Myocyte (in vitro differentiated cells): ENCODE measurements at regions not wholly inside any gene's neighbourhood (a gene's known extent, or its start where the extent isn't known, plus 50 kb on each side); places are given as distances from the start of the nearest gene placed in this dataset.
A peak's percentile ranks its signal among the peaks of the same experiment; 100 is the strongest.

Experiments
- DNase-seq: peaks from one replicate; pipeline ENCODE4 v3.0.0-alpha.2; 2012; ENCODE audit warnings: low read depth

GRCh38 chr3:193754719-193755118, 161.7 kb downstream of the OPA1 start:
- no peak for DNase-seq

- DNase-seq = no peak
Measured at GRCh38 chr3:193756536-193756935, 163.5 kb downstream of the OPA1 start.

- DNase-seq = no peak
Measured at GRCh38 chr3:193757457-193757856, 164.4 kb downstream of the OPA1 start.

GRCh38 chr3:193761969-193762368, 169.0 kb downstream of the OPA1 start:
- no peak for DNase-seq

- DNase-seq = no peak
Measured at GRCh38 chr3:193762657-193763056, 169.6 kb downstream of the OPA1 start.

DNA sequence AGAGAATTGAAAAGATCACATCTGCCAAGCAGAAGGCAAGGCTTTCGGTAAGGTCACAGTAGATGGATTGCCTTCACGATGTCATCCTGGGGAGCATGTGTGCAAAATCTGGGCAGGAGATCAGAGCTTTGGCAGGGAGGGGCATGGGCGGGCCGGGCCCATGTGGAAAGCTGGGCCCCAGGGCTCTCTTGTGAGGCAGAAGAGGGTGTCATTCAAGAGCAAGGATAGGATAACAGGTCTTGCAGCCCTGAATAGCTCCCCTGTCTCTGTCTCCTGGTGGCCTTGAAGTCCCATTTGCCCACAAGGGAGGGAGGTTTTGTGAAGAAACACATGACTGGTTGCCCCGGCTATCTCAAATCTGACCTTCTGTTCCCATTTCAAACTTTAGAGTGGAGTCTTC, 172.0 kb downstream of the OPA1 start:
- no peak for DNase-seq

DNA sequence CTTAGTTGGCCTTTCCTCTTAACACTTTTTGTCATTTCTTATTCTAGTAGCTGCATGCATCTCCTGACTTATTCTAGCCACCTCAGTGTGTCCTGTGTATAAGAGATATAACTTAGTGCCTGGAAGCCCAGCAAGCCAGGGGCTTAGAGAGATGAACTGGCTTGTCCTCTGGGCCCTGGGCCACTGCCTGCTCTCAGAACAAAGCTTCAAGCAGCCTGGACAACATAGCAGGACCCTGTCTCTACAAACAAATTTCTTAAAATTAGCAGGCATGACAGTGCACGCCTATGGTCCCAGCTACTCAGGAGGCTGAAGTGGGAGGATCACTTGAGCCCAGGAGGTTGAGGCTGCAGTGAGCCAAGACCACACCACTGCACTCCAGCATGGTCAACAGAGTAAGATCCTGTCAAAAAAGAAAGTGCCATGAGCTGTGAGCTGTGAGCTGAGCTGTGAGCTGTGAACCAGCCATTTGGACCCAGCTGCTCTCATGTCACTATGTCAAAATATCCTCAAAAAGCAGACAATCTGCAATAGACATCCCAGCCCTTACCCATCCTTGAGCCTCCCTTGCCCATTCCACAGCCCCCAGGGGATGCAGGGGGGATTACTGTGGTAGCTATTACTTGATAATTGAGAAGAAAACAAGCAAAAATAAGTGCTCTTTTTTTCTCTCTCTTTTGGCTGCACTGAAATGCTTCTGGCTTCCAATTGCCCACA, 174.5 kb downstream of the OPA1 start:
- no peak for DNase-seq

DNA sequence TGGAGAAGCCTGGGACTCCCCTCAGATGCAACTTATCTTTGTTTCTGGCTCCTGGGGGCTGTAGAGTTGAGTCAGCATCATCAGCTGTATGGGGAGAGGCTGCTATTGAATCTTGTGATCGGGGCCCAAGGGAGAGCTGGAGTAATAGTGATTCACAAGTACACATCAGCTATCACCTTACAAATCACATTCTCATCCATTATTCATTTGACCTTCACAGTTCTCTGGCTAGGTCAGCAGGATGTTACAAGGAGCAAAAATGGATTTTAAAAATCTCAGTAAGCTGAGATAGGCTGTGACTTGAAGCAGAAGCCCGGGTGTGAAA, 175.0 kb downstream of the OPA1 start:
- DNase-seq = peak; percentile 9

DNA sequence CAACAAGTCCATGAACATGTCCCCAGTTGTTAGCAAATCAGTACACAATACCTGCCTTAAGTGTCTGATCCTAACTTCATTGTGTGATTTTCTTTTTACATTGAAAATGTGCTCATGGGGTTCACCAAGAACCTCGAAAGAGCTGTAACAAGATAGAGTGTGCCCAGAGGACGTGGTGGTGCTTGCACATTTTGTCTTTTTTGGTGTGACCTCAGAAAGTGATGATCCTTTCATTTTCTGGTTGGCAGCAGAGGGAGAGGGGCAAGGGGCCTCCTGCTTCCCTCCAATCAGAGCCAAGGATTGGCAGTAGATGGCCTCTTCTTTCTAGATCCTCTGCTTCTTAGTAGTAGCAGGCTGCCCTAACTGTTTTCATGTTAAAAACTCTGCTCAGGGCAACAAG, 176.4 kb downstream of the OPA1 start:
- DNase-seq = no peak

DNA sequence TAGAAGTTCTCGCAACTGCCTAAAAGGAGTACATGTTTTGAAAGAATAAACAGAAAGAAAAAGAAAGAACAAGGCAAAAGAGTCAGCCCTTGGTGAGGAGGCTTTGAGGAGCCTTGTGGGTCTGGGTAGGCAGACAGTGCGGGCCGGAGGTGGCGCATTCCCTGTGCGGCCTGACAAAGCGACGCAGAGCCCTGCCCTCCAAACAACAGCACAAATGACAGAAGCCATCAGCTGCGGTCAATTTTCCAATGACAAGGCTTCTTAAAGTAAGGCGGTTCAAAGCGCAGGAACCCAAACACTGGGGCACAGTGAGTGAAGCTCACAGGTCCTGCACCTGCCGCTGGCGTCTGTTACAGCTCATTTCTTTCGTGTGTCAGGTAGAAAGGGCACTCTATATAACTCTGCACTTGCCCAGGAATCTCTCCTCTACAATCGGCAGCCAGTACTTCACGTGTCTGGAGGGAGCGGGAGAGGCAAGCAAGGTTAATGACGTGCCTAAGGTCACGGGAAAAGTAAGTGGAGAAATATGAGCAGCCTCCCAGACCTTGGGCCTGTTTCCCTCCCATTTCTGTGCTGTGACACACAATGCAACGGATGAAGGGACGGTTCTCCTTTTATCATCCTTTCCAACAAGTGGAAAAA, 178.1 kb downstream of the OPA1 start:
- DNase-seq = no peak

- DNase-seq = no peak
Measured at GRCh38 chr3:193771653-193772421, 178.8 kb downstream of the OPA1 start.

DNA sequence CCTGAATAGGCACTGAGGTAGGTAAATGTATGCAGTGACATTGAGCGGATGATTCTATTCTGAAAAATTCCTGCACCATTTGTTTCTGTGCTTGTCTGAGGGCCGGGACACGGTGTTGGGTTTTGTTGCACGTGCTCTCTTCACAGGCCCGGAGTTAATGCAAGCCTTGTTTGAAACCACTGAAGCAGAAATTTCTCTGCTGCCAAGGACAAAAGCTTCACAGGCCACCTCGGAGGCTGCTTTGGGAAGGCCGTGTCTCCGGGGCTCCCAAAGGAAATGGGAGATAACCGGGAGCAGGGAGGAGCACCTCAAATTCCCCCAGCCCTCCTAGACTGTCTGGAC, 179.4 kb downstream of the OPA1 start:
- no peak for DNase-seq

GRCh38 chr3:193773266-193774220, 180.5 kb downstream of the OPA1 start:
- DNase-seq = no peak

DNA sequence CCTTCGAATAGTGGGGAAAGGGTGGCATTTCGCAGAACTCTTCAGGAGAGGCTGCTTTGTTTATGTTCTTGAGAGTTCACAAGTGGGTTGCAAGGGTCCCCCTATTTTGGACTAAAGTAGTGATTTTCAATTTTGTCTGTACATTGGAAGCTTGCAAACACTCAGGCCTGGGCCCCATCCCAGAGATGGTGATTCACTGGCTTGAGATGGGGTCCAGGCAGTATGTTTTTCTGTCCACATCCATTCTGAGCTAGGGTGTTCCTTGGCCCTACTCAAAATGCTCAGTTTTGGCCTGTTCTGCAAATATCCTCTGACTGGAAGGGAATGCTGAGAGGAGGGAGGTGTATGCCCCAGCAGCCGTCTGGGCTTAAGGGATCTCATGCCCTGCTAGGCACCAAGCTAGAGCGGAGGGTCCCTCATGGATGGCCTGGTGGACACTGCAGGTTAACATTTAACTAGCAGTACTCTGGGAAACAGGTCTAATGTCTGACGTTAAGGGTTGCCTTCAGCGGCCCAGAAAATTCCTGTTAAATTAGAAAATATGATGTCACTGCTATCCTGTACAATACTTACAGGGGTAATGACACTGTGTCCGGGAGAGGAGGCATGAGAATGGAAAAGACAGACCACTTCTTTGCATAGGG, 181.4 kb downstream of the OPA1 start:
- no peak for DNase-seq

- no peak for DNase-seq
Measured at GRCh38 chr3:193774916-193775285, 181.9 kb downstream of the OPA1 start.

DNA sequence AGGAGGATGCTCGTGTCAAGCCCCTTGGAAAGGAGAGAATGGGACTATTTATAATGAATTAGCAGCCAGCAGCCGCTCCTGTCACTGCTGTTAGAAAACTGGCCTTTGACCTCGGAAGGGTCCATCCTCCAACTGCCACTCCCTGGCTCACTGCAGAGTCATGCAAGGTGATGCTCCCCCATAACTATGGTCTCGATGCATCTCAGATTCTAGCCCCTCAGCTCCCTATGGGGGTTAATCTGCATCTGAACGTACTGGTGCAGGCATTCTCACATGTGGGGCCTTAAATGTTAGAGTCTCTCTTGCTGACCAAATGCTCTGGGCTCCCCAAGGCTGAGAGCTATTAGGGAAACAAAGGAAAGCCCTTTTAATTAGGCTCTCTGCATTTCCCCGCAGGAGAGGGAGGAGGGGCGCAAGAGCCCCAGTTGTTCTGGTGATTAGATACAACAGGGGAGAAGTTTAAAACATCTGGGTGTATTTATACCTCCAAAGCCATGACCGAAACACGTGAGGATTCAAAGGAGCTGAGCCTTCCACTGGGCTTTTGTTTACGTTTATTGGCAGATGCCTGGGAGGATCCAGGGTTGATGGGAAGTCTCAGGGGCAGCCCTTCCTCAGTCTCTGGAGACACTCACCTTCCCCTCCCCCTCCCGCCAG, 182.5 kb downstream of the OPA1 start:
- no peak for DNase-seq

- no peak for DNase-seq
Measured at GRCh38 chr3:193776626-193777358, 183.8 kb downstream of the OPA1 start.

DNA sequence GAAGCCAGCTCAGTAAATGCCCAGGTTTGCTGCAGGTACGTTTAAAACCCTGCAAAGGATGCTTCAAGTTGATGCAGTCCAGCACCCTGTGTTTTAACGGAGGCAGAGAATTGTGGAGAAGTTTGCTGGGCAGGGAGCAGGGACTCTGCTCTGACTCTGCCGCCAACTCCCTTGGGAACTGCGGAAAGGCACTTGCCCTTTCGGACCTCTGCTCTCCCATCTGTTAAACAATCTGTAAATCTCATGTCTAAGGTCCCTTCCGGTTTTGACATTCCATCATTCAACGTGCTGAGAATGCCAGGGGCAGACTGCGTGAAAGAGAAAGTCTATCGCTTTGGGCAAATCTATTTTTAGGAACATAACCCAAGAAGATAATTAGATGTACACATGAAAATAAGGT, 184.5 kb downstream of the OPA1 start:
- no peak for DNase-seq

DNA sequence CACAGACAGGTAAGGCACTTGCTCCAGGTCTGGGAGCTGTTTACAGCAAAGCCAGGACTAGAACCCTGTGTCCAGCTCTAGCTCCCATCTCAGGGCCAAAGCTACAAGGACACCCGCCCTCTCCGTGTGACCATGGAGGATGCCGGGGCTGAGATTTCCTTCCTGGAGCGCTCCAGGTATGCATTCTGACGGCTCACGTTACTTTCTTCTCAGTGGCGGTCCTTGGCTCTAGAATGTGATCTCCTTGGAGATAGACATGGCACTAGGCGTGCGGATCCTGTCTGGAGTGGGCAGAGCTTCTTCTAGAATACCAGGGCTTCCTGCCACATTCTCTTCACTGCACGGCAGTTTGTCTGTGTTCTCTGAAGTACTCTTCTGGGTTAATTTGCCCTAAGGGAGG, 185.7 kb downstream of the OPA1 start:
- DNase-seq = no peak

DNA sequence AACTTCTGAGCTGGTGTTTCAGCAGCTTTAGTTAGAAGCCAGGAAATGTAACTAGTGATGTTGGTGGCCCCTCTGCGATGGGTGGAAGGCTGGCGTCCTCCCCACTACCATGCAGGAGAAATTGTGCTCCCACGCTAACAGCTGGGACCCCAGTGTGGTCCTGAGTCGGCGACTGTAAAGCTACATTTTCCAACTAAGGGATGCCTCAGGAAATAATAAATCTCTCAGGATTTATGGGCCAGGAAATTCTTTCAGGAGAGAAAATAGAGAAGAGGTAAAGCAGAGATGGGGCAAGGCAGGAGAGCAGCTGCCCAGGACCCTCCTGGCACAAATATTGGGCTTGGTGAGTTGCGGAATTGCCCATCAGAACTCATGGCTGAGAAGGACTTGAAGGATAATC, 186.9 kb downstream of the OPA1 start:
- DNase-seq = no peak
